ENCODE measurements at regions not wholly inside any gene's neighbourhood (a gene's known extent, or its start where the extent isn't known, plus 50 kb on each side); places are given as distances from the start of the nearest gene placed in this dataset.
A peak's percentile ranks its signal among the peaks of the same experiment; 100 is the strongest.

DNA sequence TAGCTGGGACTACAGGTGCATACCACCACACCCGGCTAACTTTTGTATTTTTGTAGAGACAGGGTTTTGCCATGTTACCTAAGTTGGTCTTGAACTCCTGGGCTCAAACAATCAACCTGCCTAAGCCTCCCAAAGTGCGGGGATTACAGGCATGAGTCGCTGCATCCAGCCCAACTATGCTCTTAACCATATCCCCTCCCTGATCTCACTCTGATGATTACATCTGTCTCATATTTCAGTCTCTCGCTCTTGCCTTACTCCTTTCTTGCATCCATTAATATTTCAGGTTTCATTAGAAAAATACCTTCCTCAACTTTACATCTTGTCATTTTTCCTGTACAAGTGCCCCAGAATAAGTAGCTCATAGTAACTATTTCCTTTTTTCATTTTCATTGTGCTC, 61.0 kb upstream of the BASP1 start:
- DNase-seq (ENCODE audit: low read depth): peak; percentile 43
- H3K4me3 ChIP-seq (ENCODE audit: low read depth, low read length): no peak overlapping the region
- TF ChIP-seq CTCF (IDR thresholded peaks at IDR 0.05; ENCODE audit: insufficient read depth, low read depth, low read length): no peak

DNA sequence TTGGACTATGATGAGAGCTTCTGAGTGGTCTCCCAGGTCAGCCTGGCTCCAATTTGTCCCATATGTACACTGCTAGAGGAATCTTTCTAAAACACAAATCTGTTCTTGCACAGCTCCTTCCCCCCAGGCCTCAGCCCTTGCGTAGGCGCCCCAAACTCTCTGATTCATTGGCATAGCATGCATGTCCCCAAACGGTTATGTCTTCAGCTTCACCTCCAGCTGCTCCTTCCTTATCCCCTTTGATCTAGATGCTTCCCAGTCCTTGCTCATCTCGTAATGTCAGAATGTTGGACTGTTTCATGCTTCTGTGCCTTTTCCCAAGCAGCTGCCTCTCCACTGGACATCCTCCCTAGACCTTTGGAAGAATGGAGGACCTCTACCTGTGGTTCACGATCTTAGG, 60.1 kb upstream of the BASP1 start:
- no peak for TF ChIP-seq CTCF (IDR thresholded peaks at IDR 0.05; ENCODE audit: insufficient read depth, low read depth, low read length)
- DNase-seq (ENCODE audit: low read depth): peak; percentile 82
- no peak overlapping the region for H3K4me3 ChIP-seq (ENCODE audit: low read depth, low read length)

- no peak for TF ChIP-seq CTCF (IDR thresholded peaks at IDR 0.05; ENCODE audit: insufficient read depth, low read depth, low read length)
- DNase-seq (ENCODE audit: low read depth): peak; percentile 97
- no peak overlapping the region for H3K4me3 ChIP-seq (ENCODE audit: low read depth, low read length)
Observed at GRCh38 chr5:17157916-17158529, 59.4 kb upstream of the BASP1 start.

GRCh38 chr5:17160756-17161040, 56.7 kb upstream of the BASP1 start:
- no peak for TF ChIP-seq CTCF (IDR thresholded peaks at IDR 0.05; ENCODE audit: insufficient read depth, low read depth, low read length)
- no peak overlapping the region for H3K4me3 ChIP-seq (ENCODE audit: low read depth, low read length)
- DNase-seq (ENCODE audit: low read depth): no peak

GRCh38 chr5:17161662-17162061, 55.8 kb upstream of the BASP1 start:
- no peak for TF ChIP-seq CTCF (IDR thresholded peaks at IDR 0.05; ENCODE audit: insufficient read depth, low read depth, low read length)
- H3K4me3 ChIP-seq (ENCODE audit: low read depth, low read length): no peak overlapping the region
- DNase-seq (ENCODE audit: low read depth): no peak

- no peak for TF ChIP-seq CTCF (IDR thresholded peaks at IDR 0.05; ENCODE audit: insufficient read depth, low read depth, low read length)
- H3K4me3 ChIP-seq (ENCODE audit: low read depth, low read length): no peak overlapping the region
Observed at GRCh38 chr5:17163221-17163620, 54.2 kb upstream of the BASP1 start.

GRCh38 chr5:17167171-17167891, 50.1 kb upstream of the BASP1 start:
- DNase-seq (ENCODE audit: low read depth): no peak

More at GRCh38 chr5:17163221-17163620, 54.2 kb upstream of the BASP1 start:
- no peak for DNase-seq (ENCODE audit: low read depth)

More at GRCh38 chr5:17167171-17167891, 50.1 kb upstream of the BASP1 start:
- H3K4me3 ChIP-seq (ENCODE audit: low read depth, low read length): no peak overlapping the region
- TF ChIP-seq CTCF (IDR thresholded peaks at IDR 0.05; ENCODE audit: insufficient read depth, low read depth, low read length): no peak

All from fibroblast of villous mesenchyme (primary cell).